ENCODE measurements at regions not wholly inside any gene's neighbourhood (a gene's known extent, or its start where the extent isn't known, plus 50 kb on each side); places are given as distances from the start of the nearest gene placed in this dataset.

- no peaks in the 10 kb centered on the region for H3K36me3 ChIP-seq (ENCODE audit: low read depth)
- no peak for ATAC-seq (ENCODE audit: low read depth)
- H3K9me3 ChIP-seq (ENCODE audit: severe bottlenecking) = no peaks in the 10 kb centered on the region
- H3K27ac ChIP-seq (ENCODE audit: poor library complexity, severe bottlenecking) = no peak overlapping the region
- DNase-seq (ENCODE audit: low spot score) = no peak
- no peaks in the 10 kb centered on the region for H3K4me1 ChIP-seq (ENCODE audit: insufficient read depth, poor library complexity, severe bottlenecking)
- no peak for TF ChIP-seq CTCF (IDR thresholded peaks at IDR 0.05; ENCODE audit: poor library complexity, severe bottlenecking)
- no peak overlapping the region for H3K4me3 ChIP-seq (ENCODE audit: severe bottlenecking)
- H3K27me3 ChIP-seq (ENCODE audit: insufficient read depth, poor library complexity, severe bottlenecking) = peaks cover 5% of the 10 kb centered on the region
Measured at GRCh38 chr6:119506631-119507174, 157.1 kb upstream of the MAN1A1 start.

GRCh38 chr6:119501798-119502483, 152.4 kb upstream of the MAN1A1 start:
- no peak overlapping the region for H3K27ac ChIP-seq (ENCODE audit: poor library complexity, severe bottlenecking)
- TF ChIP-seq CTCF (IDR thresholded peaks at IDR 0.05; ENCODE audit: poor library complexity, severe bottlenecking) = no peak
- no peaks in the 10 kb centered on the region for H3K9me3 ChIP-seq (ENCODE audit: severe bottlenecking)
- no peaks in the 10 kb centered on the region for H3K4me1 ChIP-seq (ENCODE audit: insufficient read depth, poor library complexity, severe bottlenecking)
- H3K4me3 ChIP-seq (ENCODE audit: severe bottlenecking) = no peak overlapping the region
- no peaks in the 10 kb centered on the region for H3K27me3 ChIP-seq (ENCODE audit: insufficient read depth, poor library complexity, severe bottlenecking)
- DNase-seq (ENCODE audit: low spot score) = no peak
- no peak for ATAC-seq (ENCODE audit: low read depth)
- no peaks in the 10 kb centered on the region for H3K36me3 ChIP-seq (ENCODE audit: low read depth)

- Histone ChIP-seq H3K9me3 (ENCODE audit: severe bottlenecking) (no peaks in the 10 kb centered on the region), H3K4me1 (ENCODE audit: insufficient read depth, poor library complexity, severe bottlenecking) (no peaks in the 10 kb centered on the region), H3K4me3 (ENCODE audit: severe bottlenecking) (no peak overlapping the region), H3K27me3 (ENCODE audit: insufficient read depth, poor library complexity, severe bottlenecking) (no peaks in the 10 kb centered on the region), H3K36me3 (ENCODE audit: low read depth) (no peaks in the 10 kb centered on the region), H3K27ac (ENCODE audit: poor library complexity, severe bottlenecking) (no peak overlapping the region)
- ATAC-seq (ENCODE audit: low read depth) (no peak), DNase-seq (ENCODE audit: low spot score) (no peak)
- TF ChIP-seq CTCF (IDR thresholded peaks at IDR 0.05; ENCODE audit: poor library complexity, severe bottlenecking) = no peak
Measured at GRCh38 chr6:119499797-119500196, 150.2 kb upstream of the MAN1A1 start.

GRCh38 chr6:119497988-119498727, 148.6 kb upstream of the MAN1A1 start:
- DNase-seq (ENCODE audit: low spot score) = no peak
- Histone ChIP-seq H3K27me3 (ENCODE audit: insufficient read depth, poor library complexity, severe bottlenecking) (no peaks in the 10 kb centered on the region), H3K9me3 (ENCODE audit: severe bottlenecking) (no peaks in the 10 kb centered on the region), H3K4me3 (ENCODE audit: severe bottlenecking) (no peak overlapping the region), H3K27ac (ENCODE audit: poor library complexity, severe bottlenecking) (no peak overlapping the region), H3K4me1 (ENCODE audit: insufficient read depth, poor library complexity, severe bottlenecking) (peaks cover 7% of the 10 kb centered on the region), H3K36me3 (ENCODE audit: low read depth) (no peaks in the 10 kb centered on the region)
- TF ChIP-seq CTCF (IDR thresholded peaks at IDR 0.05; ENCODE audit: poor library complexity, severe bottlenecking) = no peak
- ATAC-seq (ENCODE audit: low read depth) = no peak
